Sigmoid colon (tissue), 6 donors: ENCODE measurements at regions not wholly inside any gene's neighbourhood (a gene's known extent, or its start where the extent isn't known, plus 50 kb on each side); places are given as distances from the start of the nearest gene placed in this dataset.
"Not testable (repeated sequence)": the region's sequence is repeated elsewhere in the genome, so short reads cannot be mapped to it uniquely, and the experiment has no call there.

Experiments
- DNase-seq: peaks from one replicate; pipeline ENCODE4 v3.0.0-alpha.2; 2019
- H3K27ac ChIP-seq, 4 donors: fragments of 200-600 bp; sonication (generic); one replicate each; pipeline ENCODE4 v1.5.1; 2016 to 2019; ENCODE audit warnings: mild to moderate bottlenecking in 1 of 4
- H3K27me3 ChIP-seq, 3 donors: fragments of 200-600 bp; sonication (generic); one replicate each; pipeline ENCODE4 v1.5.1; 2019; ENCODE audit warnings: mild to moderate bottlenecking in 1 of 3
- H3K36me3 ChIP-seq, 4 donors: fragments of 200-600 bp; sonication (generic); one replicate each; pipeline ENCODE4 v1.5.1; 2016 to 2019
- H3K4me1 ChIP-seq, 4 donors: fragments of 200-600 bp; sonication (generic); one replicate each; pipeline ENCODE4 v1.5.1; 2017 to 2019
- H3K4me3 ChIP-seq, 4 donors: fragments of 200-600 bp; sonication (generic); one replicate each; pipeline ENCODE4 v1.5.1; 2017 to 2019; ENCODE audit warnings: mild to moderate bottlenecking in 2 of 4, moderate library complexity in 1 of 4
- H3K9me3 ChIP-seq, 4 donors: fragments of 200-600 bp in 3 of 4; sonication (generic) in 3 of 4; one replicate each; pipeline versions ENCODE4 v1.5.1 to v1.6.1; 2013 to 2019
- CTCF ChIP-seq, 4 experiments: fragments of 450-650 bp in 3 of 4; fragments of 200-600 bp in 1 of 4; IDR thresholded peaks; one replicate each; pipeline ENCODE4 v1.5.1; 2016 to 2019; ENCODE audit warnings: antibody characterized with exemption in 4 of 4, mild to moderate bottlenecking in 3 of 4, moderate library complexity in 2 of 4
- EP300 ChIP-seq, 4 donors: sonication (generic); formaldehyde crosslinking; IDR thresholded peaks; one replicate each; pipeline ENCODE4 v1.6.1; 2017; ENCODE audit warnings: antibody characterized with exemption in 4 of 4
- POLR2A ChIP-seq, 2 donors: fragments of 450-650 bp; IDR thresholded peaks; one replicate each; pipeline ENCODE4 v1.6.1; 2016; ENCODE audit warnings: antibody characterized with exemption in 2 of 2, mild to moderate bottlenecking in 2 of 2, moderate library complexity in 2 of 2
- POLR2AphosphoS5 ChIP-seq, 4 donors: sonication (generic); formaldehyde crosslinking; IDR thresholded peaks; one replicate each; pipeline ENCODE4 v1.6.1; 2017; ENCODE audit warnings: antibody characterized with exemption in 4 of 4
- WGBS, 2 donors: extraction: QIAGEN DNeasy Blood & Tissue Kit; methylation state at CpG; one replicate each; pipeline ENCODE4 v1.1.7; 2013; 5-methylcytosine and 5-hydroxymethylcytosine counted together
- intact Hi-C: fragments of 100-400 bp; cut with DNase I; formaldehyde crosslinking; loops from one replicate; pipeline ENCODE4 v1.15.1; 2023
- donor health status: healthy with polysubstance abuse.
- donor health status: healthy.

- Histone ChIP-seq H3K9me3 (peaks cover 0 to 6% (median 1%) of the 10 kb centered on the region in 4 donors), H3K4me1 (no peaks in the 10 kb centered on the region), H3K4me3 (no peak overlapping the region), H3K27ac (no peak overlapping the region), H3K36me3 (no peaks in the 10 kb centered on the region), H3K27me3 (no peaks in the 10 kb centered on the region)
- TF ChIP-seq POLR2A (IDR thresholded peaks at IDR 0.05) (no peak), EP300 (IDR thresholded peaks at IDR 0.05) (no peak), POLR2AphosphoS5 (IDR thresholded peaks at IDR 0.05) (no peak), CTCF (IDR thresholded peaks at IDR 0.05) (no peak)
- intact Hi-C loops: no loop called here
- no peak for DNase-seq
These were observed 51.5 kb downstream of the CRPPA start for GRCh38 chr7:16369855-16370254.

GRCh38 chr7:16369309-16369708, 52.0 kb downstream of the CRPPA start:
- H3K27ac ChIP-seq, H3K4me1 ChIP-seq, H3K27me3 ChIP-seq, H3K9me3 ChIP-seq, H3K4me3 ChIP-seq, intact Hi-C loops, DNase-seq, H3K36me3 ChIP-seq: not testable (repeated sequence)
- WGBS, 2 donors: 27 to 68% methylated on average over 2 of the region's 2 CpGs

GRCh38 chr7:16368885-16369284, 52.5 kb downstream of the CRPPA start:
- intact Hi-C loops: no loop called here
- no peak for DNase-seq
- Histone ChIP-seq H3K4me1 (no peaks in the 10 kb centered on the region), H3K9me3 (peaks cover 0 to 6% (median 1%) of the 10 kb centered on the region in 4 donors), H3K27ac (no peak overlapping the region), H3K36me3 (no peaks in the 10 kb centered on the region), H3K27me3 (no peaks in the 10 kb centered on the region), H3K4me3 (no peak overlapping the region)
- 82 to 85% methylated on average over 3 of the region's 3 CpGs for WGBS, 2 donors
- no peak for TF ChIP-seq EP300 (IDR thresholded peaks at IDR 0.05)
- TF ChIP-seq CTCF (IDR thresholded peaks at IDR 0.05): no peak
- no peak for TF ChIP-seq POLR2A (IDR thresholded peaks at IDR 0.05)
- TF ChIP-seq POLR2AphosphoS5 (IDR thresholded peaks at IDR 0.05): no peak

- WGBS, 2 donors: 65 to 84% methylated on average over 1 of the region's 1 CpG
These were observed 54.2 kb downstream of the CRPPA start for GRCh38 chr7:16367115-16367514.

GRCh38 chr7:16365952-16366351, 55.4 kb downstream of the CRPPA start:
- Histone ChIP-seq H3K36me3 (no peaks in the 10 kb centered on the region), H3K4me1 (no peaks in the 10 kb centered on the region), H3K27me3 (no peaks in the 10 kb centered on the region), H3K9me3 (no peaks in the 10 kb centered on the region), H3K4me3 (no peak overlapping the region), H3K27ac (no peak overlapping the region)
- 87 to 92% methylated on average over 3 of the region's 3 CpGs for WGBS, 2 donors
- no peak for DNase-seq
- intact Hi-C loops: no loop called here
- TF ChIP-seq POLR2A (IDR thresholded peaks at IDR 0.05) (no peak), CTCF (IDR thresholded peaks at IDR 0.05) (no peak), POLR2AphosphoS5 (IDR thresholded peaks at IDR 0.05) (no peak), EP300 (IDR thresholded peaks at IDR 0.05) (no peak)

More at GRCh38 chr7:16367115-16367514, 54.2 kb downstream of the CRPPA start:
- Histone ChIP-seq H3K4me1 (no peaks in the 10 kb centered on the region), H3K27ac (no peak overlapping the region), H3K27me3 (no peaks in the 10 kb centered on the region), H3K36me3 (no peaks in the 10 kb centered on the region), H3K4me3 (no peak overlapping the region), H3K9me3 (peaks cover 0 to 2% (median under 1%) of the 10 kb centered on the region in 4 donors)
- no peak for TF ChIP-seq POLR2A (IDR thresholded peaks at IDR 0.05)
- no peak for TF ChIP-seq CTCF (IDR thresholded peaks at IDR 0.05)
- no peak for TF ChIP-seq EP300 (IDR thresholded peaks at IDR 0.05)
- TF ChIP-seq POLR2AphosphoS5 (IDR thresholded peaks at IDR 0.05): no peak
- no peak for DNase-seq
- intact Hi-C loops: no loop called here
